OCI-LY3 (cell line): ENCODE measurements at regions not wholly inside any gene's neighbourhood (a gene's known extent, or its start where the extent isn't known, plus 50 kb on each side); places are given as distances from the start of the nearest gene placed in this dataset.

Experiments used
- H2AFZ ChIP-seq: fragments of 200-600, 300-600 bp; shearing (Covaris generic); 2 replicates; pipeline ENCODE4 v1.6.0; 2014; ENCODE audit warnings: antibody characterized with exemption, low read depth, low read length
- H3K27ac ChIP-seq: fragments of 200-600, 300-600 bp; sonication (generic); 2 replicates; pipeline ENCODE4 v1.5.1; 2014; ENCODE audit warnings: mild to moderate bottlenecking, low read length, moderate library complexity, mixed read lengths
- H3K27me3 ChIP-seq: fragments of 200-600, 300-600 bp; sonication (generic); 2 replicates; pipeline ENCODE4 v1.6.1; 2014; ENCODE audit warnings: low read depth, low read length, mixed read lengths
- H3K36me3 ChIP-seq: fragments of 200-600, 300-600 bp; sonication (generic); replicated peaks from 2 replicates; pipeline ENCODE3; 2014; ENCODE audit warnings: low read depth, low read length, mixed read lengths
- H3K4me1 ChIP-seq: fragments of 300-600, 200-600 bp; sonication (generic); 2 replicates; pipeline ENCODE4 v1.6.1; 2014; ENCODE audit warnings: low read length, mixed read lengths
- H3K4me2 ChIP-seq: fragments of 200-600, 300-600 bp; sonication (generic); 2 replicates; pipeline ENCODE4 v1.6.1; 2014; ENCODE audit warnings: low read length, mixed read lengths
- H3K4me3 ChIP-seq: fragments of 300-600, 200-600 bp; sonication (generic); 2 replicates; pipeline ENCODE4 v1.5.1; 2014; ENCODE audit warnings: antibody characterized with exemption, mild to moderate bottlenecking, low read length, moderate library complexity
- H3K79me2 ChIP-seq: fragments of 300-600, 200-600 bp; shearing (Covaris generic); 2 replicates; pipeline ENCODE4 v1.6.1; 2014; ENCODE audit warnings: mild to moderate bottlenecking, low read length, mixed read lengths
- H3K9ac ChIP-seq: fragments of 300-600, 200-600 bp; shearing (Covaris generic); 2 replicates; pipeline ENCODE4 v1.6.0; 2014; ENCODE audit warnings: mild to moderate bottlenecking, low read length, moderate library complexity
- H3K9me3 ChIP-seq: fragments of 200-600, 300-600 bp; shearing (Covaris generic); 2 replicates; pipeline ENCODE4 v1.6.1; 2014; ENCODE audit warnings: low read length, mixed read lengths; ENCODE audit not compliant: insufficient read depth
- H4K20me1 ChIP-seq: fragments of 200-600, 300-600 bp; sonication (generic); 2 replicates; pipeline ENCODE4 v1.6.1; 2016; ENCODE audit warnings: low read length, mixed read lengths; ENCODE audit not compliant: insufficient read depth
- EZH2phosphoT487 ChIP-seq: fragments of 200-600 bp; shearing (Covaris generic); IDR thresholded peaks from 2 replicates; pipeline ENCODE4 v1.6.1; 2018; ENCODE audit warnings: antibody characterized with exemption, mixed run types, low read depth
- TF ChIP-seq, protein P1 (sequence below): fragments of 200-600, 300-600 bp; sonication (generic); IDR thresholded peaks from 2 replicates; pipeline ENCODE4 v1.5.1; 2014; ENCODE audit warnings: antibody characterized with exemption, low read length, low read depth

DNA sequence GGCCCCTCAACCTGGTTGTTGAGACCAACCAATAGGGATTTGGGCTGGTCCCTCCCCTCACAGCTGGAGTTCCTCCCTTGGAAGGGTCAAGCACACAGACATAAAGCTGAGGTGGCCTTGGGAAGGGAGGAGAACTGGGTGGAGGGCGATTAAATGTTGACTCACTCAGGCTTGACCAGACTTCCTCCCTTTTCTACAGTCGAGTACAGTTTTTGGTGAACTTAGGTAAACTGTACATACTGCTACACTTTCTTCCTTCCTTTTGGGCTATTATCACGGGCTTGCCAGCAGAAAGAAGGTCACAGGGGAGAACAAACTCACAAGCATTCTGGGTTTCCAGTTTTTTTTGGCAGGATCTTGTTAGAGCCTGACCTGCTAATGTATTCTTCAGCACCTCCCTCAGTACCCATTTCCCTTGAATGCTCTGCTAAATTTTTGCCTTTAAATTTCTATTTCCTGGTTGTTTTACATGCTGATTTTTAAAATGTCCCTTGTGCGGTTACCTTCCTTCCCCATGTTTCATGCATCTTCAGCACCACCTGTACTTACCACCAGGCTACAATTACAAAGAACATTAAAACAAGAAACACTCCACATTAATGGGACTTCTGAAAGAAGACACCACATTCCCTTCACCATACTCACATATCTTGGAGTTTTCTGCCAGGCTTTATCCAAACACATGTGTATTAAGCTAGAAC, 135.2 kb upstream of the RASGEF1B start:
- no peaks in the 10 kb centered on the region for H3K27me3 ChIP-seq
- TF ChIP-seq, protein P1, sequence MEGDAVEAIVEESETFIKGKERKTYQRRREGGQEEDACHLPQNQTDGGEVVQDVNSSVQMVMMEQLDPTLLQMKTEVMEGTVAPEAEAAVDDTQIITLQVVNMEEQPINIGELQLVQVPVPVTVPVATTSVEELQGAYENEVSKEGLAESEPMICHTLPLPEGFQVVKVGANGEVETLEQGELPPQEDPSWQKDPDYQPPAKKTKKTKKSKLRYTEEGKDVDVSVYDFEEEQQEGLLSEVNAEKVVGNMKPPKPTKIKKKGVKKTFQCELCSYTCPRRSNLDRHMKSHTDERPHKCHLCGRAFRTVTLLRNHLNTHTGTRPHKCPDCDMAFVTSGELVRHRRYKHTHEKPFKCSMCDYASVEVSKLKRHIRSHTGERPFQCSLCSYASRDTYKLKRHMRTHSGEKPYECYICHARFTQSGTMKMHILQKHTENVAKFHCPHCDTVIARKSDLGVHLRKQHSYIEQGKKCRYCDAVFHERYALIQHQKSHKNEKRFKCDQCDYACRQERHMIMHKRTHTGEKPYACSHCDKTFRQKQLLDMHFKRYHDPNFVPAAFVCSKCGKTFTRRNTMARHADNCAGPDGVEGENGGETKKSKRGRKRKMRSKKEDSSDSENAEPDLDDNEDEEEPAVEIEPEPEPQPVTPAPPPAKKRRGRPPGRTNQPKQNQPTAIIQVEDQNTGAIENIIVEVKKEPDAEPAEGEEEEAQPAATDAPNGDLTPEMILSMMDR, result no peak
- no peak for TF ChIP-seq EZH2phosphoT487
- no peaks in the 10 kb centered on the region for H3K36me3 ChIP-seq
- H2AFZ ChIP-seq, result peak overlapping the region; percentile 73
- 0 out of 2 replicates have a peak overlapping the region, but pooled peaks have one; percentile 10 for H3K9ac ChIP-seq
- peaks cover 10% of the 10 kb centered on the region for H3K4me1 ChIP-seq
- no peak overlapping the region for H3K27ac ChIP-seq
- no peaks in the 10 kb centered on the region for H3K9me3 ChIP-seq
- no peak overlapping the region for H3K4me3 ChIP-seq
- no peaks in the 10 kb centered on the region for H4K20me1 ChIP-seq
- no peaks in the 10 kb centered on the region for H3K79me2 ChIP-seq
- peak overlapping the region; percentile 39 for H3K4me2 ChIP-seq

DNA sequence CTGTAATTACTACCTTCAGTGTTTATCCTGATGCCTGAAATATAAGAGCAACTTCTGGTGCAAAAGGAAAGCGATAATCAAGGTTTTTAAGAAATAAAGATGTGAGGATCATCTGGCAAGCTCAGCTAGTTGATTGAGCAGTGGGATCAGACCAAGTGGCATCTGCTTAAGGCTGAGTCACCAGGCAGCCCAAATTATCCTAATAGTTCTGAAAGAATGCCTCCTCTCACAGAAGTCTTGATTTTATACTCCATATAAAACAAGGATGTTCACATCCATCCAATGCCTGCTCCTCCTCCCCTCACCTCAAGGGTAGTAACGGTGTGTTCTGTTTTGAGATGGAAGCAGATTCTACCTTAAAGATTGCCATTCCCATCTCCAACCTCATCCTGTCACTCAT, 134.5 kb upstream of the RASGEF1B start:
- H3K4me1 ChIP-seq, result peaks cover 10% of the 10 kb centered on the region
- H3K9ac ChIP-seq, result no peak overlapping the region
- no peaks in the 10 kb centered on the region for H4K20me1 ChIP-seq
- H3K27ac ChIP-seq, result no peak overlapping the region
- no peaks in the 10 kb centered on the region for H3K79me2 ChIP-seq
- TF ChIP-seq, protein P1, result no peak
- TF ChIP-seq EZH2phosphoT487, result no peak
- no peak overlapping the region for H3K4me2 ChIP-seq
- no peaks in the 10 kb centered on the region for H3K36me3 ChIP-seq
- no peak overlapping the region for H3K4me3 ChIP-seq
- no peaks in the 10 kb centered on the region for H3K9me3 ChIP-seq
- H2AFZ ChIP-seq, result no peak overlapping the region
- H3K27me3 ChIP-seq, result no peaks in the 10 kb centered on the region

DNA sequence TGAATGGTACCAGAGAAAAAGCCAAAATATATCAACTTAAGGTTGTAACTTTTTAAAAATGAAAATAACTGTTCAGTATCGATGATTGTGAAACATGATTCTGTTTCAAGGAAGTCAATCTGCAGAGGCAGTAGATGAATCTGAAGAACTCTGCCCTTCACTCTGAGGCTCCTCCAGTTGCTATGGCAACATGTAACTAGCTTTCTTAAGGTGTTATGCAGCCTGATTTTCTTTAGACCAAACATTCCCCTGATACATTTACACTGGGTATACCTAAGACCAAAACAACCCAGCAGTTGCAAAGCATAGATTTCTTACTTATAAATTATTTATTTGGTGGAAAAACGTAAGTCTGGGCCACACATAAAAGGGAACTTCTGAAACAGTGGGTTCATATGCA, 133.6 kb upstream of the RASGEF1B start:
- H3K4me3 ChIP-seq, result no peak overlapping the region
- H3K27ac ChIP-seq, result no peak overlapping the region
- no peaks in the 10 kb centered on the region for H4K20me1 ChIP-seq
- TF ChIP-seq, protein P1, result no peak
- no peak for TF ChIP-seq EZH2phosphoT487
- no peaks in the 10 kb centered on the region for H3K79me2 ChIP-seq
- H3K4me1 ChIP-seq, result peaks cover 10% of the 10 kb centered on the region
- no peaks in the 10 kb centered on the region for H3K36me3 ChIP-seq
- no peaks in the 10 kb centered on the region for H3K9me3 ChIP-seq
- H3K27me3 ChIP-seq, result no peaks in the 10 kb centered on the region
- H2AFZ ChIP-seq, result no peak overlapping the region
- no peak overlapping the region for H3K4me2 ChIP-seq
- no peak overlapping the region for H3K9ac ChIP-seq

DNA sequence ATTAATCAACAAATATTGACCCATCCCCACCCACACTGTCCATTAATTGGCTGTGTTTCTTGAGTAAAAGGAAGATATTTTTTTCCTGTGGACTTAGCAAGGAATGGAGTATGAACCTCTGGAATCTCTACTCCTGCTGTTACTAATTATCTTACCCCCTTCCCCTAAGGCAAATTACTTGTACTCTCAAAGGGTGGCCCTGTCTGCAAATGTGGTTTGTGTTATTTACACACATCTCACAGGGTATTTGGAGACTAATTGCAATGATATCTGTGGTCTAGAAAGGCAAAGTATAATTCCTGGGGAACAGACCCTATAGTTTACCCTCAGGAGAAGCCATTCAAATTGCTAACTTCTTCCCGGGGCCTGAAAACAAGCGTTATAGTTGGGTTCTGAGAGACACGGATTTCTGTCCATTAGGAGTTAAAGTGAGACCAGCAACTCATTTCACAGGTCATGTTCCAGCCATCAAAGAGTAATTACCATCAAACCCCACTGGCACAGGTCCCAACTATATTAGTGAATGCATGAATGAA, 133.0 kb upstream of the RASGEF1B start:
- H3K9ac ChIP-seq, result no peak overlapping the region
- H3K27ac ChIP-seq, result no peak overlapping the region
- no peaks in the 10 kb centered on the region for H3K36me3 ChIP-seq
- H4K20me1 ChIP-seq, result no peaks in the 10 kb centered on the region
- H3K79me2 ChIP-seq, result no peaks in the 10 kb centered on the region
- H3K4me3 ChIP-seq, result no peak overlapping the region
- TF ChIP-seq, protein P1, result no peak
- no peak for TF ChIP-seq EZH2phosphoT487
- H2AFZ ChIP-seq, result no peak overlapping the region
- H3K4me2 ChIP-seq, result no peak overlapping the region
- no peaks in the 10 kb centered on the region for H3K9me3 ChIP-seq
- peaks cover 10% of the 10 kb centered on the region for H3K4me1 ChIP-seq
- no peaks in the 10 kb centered on the region for H3K27me3 ChIP-seq
